ENCODE measurements at regions not wholly inside any gene's neighbourhood (a gene's known extent, or its start where the extent isn't known, plus 50 kb on each side); places are given as distances from the start of the nearest gene placed in this dataset.

DNA sequence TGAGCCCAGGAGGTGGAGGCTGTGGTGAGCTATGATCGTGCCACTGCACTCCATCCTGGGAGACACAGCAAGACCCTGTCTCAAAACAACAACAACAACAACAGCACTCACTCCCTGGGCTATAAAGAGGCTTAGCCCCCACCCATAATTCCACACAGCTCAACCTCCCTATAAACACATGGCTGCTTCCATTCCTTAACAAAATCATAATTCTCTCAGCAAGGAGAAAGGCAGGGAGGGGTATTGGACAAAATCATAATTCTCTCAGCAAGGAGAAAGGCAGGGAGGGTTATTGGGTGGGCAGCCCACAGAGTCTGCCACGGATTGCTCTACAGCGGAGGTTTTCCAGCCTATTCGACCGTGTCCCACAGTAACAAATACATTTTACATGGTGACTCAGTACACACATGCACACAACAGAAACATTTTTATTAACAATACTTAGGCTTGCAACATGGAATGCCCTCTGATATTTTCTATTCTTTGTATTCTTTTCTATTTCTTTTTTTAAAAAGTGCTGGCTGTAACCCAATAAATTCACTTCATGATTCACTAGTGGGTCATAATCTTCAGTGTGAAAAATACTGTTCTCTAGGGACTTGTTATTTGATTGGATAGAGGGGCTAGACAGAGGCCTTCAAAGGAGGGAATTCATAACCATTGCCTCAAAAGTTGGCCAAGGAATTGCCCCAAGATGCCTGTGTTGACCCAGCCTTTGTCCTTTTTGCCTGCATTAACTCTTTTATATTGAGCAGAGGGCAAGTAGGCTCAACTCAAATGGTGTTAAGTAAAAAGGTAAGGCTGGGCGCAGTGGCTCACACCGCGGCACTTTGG is 50.6 kb upstream of the ZMYND8 start:
- no peak for DNase-seq (ENCODE audit: low read depth, low spot score)

DNA sequence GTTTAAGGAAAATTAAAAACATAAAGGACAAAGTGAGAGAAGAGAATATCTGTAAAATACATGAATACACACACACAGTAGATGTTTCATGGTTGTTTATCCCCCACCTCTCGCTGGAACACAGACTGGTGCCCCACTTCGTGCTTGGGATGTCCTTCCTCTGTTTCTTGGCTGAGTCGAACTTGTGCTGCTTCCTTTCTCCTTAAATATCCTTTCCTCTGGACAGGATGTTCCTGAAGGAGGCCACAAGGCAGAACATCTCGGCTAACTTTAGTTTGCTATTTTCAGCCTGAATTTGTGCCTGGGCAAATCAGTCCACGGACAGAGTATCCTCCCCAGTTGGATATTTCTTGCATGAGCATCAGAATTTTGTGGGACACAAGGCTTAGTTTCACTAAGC is 54.7 kb upstream of the ZMYND8 start:
- no peak for DNase-seq (ENCODE audit: low read depth, low spot score)

DNA sequence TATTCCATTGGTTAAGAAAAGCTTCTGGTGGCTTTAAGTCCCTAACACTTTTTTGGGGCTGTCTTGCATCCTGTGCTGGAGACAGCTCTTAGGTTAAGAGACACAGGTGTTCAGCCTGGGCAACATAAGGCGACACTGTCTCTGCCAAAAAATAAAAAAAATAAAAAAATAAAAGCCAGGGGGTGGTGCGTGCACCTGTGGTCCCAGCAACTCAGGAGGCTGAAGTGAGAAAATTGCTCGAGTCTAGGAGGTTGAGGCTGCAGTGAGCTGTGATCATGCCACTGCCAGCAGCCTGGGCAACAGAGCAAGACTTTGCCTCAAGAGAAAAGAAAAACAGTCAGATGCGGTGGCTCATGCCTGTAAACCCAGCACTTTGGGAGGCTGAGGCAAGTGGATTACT is 55.6 kb upstream of the ZMYND8 start:
- DNase-seq (ENCODE audit: low read depth, low spot score): no peak

DNA sequence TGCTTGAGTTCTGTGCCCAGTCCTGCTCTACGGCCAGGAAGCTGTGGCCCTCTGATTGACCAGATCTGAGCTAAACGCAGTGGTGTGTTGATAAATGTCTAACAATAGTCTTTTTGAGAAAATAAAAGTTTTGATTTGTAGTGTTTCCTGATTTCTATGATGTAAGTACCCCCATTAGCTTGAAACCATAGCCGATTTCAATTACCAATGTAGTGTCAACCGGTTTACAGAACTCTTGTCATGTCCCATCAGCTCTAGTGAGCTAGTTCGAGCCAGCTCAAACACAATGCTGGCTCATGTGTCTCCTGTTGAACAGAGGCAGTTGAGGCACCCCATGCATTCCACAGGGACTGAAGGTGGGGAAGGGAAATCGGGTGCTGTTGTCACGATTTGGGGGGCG is 56.7 kb upstream of the ZMYND8 start:
- no peak for DNase-seq (ENCODE audit: low read depth, low spot score)

DNA sequence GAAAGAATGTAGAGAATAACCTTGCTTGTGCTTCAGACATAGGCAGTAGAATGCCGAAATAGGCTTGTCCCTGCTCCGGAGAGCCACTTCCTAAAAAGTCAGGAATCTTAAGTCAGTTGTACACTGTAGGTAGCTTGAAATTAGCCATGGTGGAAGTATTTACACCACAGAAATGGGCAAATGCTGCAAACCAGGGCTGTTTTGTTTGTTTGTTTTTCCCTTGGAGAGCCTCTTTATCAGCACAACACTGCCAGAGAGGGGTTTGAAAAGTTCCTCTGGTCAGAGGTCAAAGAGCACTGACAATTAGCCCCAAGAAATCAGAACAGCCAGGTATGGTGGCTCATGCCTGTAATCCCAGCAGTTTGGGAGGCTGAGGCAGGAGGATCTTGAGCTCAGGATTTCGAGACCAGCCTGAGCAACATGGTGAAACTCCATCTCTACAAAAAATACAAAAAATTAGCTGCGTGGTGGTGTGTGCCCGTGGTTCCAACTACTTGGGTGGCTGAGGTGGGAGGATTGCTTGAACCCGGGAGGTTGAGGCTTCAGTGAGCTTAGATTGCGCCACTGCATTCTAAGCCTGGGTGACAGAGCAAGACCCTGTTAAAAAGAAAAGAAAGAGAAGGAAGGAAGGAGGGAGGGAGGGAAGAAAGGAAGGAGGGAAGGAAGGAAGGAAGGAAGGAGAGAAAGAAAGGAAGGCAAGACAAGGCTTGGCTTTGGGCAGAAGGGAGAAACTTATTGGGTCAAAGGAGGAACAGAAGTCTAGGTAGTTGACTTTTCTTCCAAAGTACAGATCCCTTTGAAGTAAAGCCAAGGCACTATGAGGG is 61.0 kb upstream of the ZMYND8 start:
- DNase-seq (ENCODE audit: low read depth, low spot score): no peak

DNA sequence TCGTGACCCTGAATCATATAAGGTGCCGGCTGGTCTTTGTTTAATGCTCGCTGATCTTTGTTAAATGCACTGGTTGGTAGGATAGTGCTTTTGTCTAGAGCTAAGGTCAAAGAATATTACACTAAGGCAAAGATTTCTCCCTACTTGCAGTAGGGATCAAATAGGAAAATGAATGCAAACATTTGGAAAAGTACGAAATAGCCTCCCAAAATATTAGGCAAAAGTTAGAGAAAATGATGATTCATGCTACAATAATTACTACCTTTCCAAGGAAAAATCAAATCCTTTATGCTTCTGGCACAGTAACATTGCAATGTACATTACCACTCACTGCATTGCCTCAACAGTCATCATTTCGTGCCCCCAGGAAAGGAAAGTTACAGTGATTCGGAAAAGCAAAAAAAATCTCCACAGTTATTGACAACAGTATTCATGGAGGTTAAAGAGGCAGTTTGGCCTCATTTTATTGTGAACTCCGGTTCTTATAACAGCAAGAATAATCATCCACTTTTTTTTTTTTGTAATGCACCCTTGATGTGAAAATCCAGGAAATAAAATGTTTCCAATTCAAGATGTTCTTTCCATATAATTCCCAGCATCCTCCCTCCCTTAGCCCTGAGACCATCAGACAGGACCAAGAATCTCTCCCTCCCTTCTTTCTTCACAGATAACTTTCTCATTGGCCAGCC is 61.7 kb upstream of the ZMYND8 start:
- no peak for DNase-seq (ENCODE audit: low read depth, low spot score)

DNA sequence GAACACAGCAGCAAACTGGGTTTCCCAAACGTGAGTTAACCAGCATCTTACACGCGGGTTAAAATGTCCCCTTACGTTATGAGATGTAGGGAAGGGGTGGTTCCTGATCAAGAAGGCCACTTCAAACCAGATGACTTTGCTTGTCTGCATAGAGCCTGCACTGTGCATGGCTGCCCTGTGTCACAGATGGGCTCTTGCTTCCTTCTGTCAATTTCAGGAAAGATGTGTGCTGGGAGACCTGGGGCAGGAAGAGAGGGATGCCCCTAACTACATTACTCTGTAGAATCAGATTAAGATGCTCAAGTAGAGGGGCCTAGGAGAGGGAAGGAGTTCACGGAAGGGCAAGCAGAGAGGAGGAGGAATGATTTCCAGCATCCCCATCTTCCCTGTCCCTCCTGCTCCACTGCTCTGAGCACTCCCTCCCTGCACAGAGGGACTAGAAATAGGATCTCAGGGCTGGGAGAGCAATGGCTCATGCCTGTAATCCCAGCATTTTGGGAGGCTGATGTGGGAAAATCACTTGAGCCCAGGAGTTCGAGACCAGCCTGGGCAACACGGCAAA is 63.5 kb upstream of the ZMYND8 start:
- DNase-seq (ENCODE audit: low read depth, low spot score): no peak

DNA sequence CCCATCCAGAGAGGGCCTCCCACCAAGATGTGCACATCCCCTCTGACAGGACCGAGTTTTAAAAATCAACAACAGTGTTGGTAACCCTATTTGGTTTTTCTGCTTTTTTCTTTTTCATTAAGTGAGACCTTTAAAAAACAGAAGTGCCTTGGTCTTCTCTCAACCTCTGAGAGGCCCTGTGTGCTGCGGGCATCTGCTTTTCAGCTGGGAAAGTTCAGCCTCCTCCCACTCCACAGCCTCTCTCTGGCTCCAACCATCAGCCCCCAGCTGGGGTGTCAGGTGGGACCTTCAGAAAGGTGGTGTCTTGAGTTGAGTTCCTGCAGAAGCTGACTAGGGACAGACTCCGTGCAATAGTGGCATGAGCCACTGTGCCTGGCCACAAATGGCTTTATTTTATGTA is 64.6 kb upstream of the ZMYND8 start:
- DNase-seq (ENCODE audit: low read depth, low spot score): no peak

DNA sequence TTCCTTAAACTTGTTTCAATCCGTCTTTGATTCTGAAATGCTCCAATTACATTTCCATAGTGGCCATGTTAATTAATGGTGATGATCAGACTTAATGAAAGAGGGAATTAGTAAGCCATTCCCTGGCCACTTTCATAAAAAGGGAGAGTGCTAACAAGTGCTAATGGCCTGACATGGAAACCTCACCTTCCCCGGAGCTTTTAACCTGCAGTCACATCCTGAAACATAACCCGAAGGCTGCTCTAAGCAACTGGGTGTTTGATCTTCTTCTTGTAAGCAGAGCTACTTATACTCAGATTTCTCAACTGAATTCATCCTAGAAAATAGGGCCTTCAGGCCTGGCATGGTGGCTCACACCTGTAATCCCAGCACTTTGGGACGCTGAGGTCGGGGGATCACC is 67.1 kb upstream of the ZMYND8 start:
- no peak for DNase-seq (ENCODE audit: low read depth, low spot score)

DNA sequence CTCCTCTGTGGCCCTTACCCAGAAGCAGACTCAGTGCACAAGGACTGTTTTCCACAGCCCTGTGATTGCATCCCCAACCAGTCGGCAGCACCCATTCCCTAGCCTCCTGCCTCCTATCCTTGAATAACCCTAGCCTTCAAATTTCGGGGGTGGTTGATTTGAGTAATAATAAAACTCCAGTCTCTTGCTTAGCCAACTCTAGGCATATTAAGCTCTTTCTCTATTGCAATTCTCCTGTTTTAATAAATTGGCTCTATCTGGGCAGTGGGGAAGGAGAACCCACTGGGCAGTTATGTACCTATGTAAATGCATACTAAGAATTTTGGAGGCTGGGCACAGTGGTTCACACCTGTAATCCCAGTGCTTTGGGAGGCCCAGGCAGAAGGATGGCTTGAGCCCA is 70.6 kb upstream of the ZMYND8 start:
- DNase-seq (ENCODE audit: low read depth, low spot score): no peak

DNA sequence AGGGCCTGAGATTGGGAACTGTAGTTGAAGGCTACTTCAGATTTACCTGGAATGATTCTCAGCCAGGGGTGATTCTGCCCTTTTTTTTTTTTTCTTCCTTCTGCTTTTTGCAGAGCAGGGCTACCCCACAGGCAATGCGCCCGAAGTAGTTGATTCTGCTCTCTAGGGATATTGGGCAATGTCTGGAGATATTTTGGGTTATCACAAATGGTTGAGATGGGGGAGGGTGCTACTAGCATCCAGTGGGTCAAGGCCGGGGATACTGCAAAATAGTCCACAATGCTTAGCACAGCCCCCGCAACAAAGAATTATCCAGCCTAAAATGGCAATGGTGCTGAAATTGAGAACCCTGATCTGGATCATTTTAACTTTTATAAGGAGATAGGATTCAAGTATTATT is 71.2 kb upstream of the ZMYND8 start:
- DNase-seq (ENCODE audit: low read depth, low spot score): no peak

DNA sequence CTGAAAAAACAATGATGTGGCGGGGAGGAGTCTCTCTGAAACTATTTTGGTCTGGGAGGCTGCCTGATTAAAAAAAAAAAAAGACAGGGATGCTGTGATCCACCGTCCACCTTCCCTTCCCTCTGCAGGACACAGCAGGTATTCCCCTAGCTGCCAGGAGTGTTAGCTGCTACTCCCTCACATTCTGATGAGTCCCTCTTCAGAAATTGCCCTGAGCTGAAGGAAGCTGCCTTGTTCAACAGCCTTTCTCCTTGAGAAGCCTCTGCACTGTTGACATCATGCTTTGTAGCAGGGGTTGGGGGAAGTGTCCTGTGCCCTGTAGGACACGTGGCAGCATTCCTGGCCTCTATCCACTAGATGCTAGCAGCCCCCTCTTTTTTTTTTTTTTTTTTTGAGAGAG is 71.7 kb upstream of the ZMYND8 start:
- DNase-seq (ENCODE audit: low read depth, low spot score): no peak

DNA sequence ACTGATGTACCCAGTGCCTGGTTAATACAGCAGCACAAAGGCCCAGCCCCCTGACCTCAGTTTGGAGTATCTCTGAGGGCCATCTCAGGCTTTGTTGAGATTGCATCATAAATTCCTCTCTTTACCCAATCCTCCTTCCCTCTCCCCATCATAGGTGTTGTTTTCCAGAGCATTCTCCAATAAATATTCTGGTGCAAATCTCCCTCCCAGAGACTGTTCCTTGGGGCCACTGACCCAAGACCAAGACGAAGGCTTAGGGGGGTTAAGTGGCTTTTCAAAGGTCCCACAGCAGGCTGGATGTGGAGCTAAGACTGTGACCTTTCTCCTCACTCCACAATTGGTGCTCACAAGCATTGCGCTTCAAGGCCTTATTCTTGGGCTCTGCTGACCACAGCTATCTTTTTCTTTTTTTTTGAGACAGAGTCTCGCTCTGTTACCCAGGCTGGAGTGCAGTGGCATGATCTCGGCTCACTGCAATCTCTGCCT is 72.4 kb upstream of the ZMYND8 start:
- DNase-seq (ENCODE audit: low read depth, low spot score): no peak

DNA sequence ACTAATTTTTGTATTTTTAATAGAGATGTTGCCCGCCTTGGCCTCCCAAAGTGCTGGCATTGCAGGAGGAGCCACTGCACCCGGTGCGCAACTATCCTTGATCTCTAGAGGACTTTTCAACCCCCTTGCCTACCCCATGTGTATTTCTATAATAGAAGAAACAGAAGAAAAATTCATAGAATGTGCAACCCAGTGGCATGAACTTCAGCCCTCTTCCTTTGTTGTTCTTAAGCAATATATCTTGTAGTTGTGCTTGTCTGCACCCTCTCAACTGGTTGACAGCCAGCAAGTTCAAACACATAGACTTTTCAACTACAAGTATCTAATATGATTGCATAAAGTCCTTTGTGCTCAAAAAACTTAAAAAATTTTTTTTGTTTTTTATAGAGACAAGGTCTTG is 72.3 kb upstream of the NCOA3 start:
- no peak for DNase-seq (ENCODE audit: low read depth, low spot score)

DNA sequence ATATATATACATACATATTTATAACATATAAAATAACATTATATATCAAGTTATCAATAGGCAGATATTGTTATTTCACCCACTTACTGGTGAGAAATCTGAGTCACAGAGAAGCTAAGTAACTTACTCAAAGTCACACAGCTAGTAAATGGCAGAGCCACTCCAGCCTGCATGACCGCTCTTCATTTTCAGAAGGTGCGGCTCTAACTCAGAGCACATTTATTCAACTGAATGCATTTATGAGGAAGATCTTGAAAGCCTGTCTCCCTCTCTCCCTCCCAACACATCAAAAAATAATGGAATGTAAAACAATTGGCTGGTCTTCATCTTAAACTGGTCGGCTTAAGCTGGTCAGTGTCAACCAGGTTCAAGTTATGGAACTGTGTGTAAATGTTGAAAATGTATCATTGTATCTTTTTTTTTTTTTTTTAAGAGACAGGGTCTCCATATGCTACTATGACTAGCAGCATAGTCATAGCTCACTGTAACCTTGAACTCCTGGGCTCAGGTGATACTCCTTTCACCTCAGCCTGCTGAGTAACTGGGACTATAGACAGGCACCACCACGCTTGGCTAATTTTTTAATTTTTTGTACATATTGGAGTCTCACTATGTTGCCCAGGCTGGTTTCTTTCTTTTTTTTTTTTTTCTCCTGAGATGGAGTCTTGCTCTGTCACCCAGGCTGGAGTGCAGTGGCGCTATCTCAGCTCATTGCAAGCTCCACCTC is 70.7 kb upstream of the NCOA3 start:
- no peak for DNase-seq (ENCODE audit: low read depth, low spot score)

DNA sequence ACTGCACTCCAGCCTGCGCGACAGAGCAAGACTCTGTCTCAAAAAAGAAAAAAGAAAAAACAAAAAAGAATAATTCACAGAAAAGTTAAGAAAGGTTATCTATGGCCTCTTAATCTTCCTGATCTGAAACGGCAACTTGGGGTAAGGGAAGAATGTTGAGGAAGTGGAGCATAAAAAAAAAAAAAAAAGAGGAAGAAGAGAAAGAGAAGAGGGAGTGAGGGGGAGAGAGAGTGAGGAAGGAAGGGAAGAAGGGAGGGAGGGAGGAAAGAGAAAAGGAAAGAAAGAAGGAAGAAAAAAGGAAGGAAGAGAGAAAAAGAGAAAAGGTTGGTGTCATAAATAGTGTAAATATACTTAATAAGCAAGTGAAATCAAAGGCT is 68.9 kb upstream of the NCOA3 start:
- no peak for DNase-seq (ENCODE audit: low read depth, low spot score)

DNA sequence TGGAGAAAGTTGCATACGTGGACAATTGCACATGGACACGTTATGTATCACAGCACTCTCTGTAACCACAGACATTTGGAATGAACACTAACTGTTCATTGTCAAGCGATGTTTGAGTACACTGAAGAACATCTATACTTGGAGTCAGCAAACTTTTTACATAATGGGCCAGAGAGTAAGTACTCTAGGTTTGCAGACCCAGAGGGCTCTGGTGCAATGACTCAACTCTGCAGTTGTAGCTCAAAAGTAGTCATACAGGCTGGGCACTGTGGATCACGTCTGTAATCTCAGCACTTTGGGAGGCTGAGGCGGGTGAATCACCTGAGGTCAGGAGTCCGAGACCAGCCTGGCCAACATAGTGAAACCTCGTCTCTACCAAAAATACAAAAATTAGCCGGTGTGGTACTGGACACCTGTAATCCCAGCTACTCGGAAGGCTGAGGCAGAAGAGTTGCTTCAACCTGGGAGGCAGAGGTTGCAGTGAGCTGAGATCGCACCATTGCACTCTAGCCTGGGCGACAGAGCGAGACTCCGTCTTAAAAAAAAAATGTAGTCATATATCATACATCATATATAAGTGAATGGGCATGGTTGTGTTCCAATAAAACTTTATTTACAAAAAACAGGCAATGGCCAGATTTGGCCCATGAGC is 67.4 kb upstream of the NCOA3 start:
- peak; percentile 46 for DNase-seq (ENCODE audit: low read depth, low spot score)

DNA sequence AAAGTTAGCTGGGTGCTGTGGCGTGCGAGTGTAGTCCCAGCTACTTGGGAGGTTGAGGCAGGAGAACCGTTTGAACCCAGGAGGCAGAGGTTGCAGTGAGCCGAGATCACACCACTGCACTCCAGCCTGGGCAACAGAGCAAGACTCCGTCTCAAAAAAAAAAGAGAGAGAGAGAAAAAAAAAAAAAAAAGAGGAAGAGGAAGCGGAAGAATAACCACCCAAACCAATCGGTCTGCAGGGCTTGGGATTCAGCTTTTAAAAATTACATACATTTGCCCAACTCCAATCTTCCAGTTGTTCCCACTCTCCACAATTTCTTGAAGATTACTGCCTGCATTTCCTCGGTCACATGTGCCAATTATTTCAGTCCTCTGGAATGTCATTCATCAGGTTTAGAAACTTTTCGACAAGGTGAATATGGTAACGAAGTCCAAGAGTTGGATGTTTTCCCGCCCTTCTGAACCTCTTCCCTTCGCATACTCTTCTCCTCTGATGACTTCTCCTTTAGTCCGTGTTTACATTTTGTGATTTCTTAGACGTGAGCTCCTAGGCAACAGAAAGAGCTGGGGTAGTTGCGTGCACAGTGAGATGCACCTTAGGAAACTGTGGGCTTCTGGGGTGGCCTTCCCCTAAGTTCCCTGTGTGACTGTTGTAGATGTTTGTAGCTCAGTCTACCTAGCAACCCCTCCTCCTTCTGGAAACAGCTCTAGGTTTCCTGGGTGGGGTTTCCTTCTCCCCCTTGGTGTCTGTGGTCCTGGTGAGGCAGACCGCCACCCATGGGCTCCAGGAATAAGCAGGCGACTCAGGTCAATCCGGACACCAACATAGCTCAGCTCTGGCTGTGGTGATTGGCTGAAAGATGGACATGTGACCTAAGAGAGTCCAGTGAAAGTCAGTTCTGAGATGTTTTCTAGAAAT is 63.0 kb upstream of the NCOA3 start:
- peak; percentile 39 for DNase-seq (ENCODE audit: low read depth, low spot score)

DNA sequence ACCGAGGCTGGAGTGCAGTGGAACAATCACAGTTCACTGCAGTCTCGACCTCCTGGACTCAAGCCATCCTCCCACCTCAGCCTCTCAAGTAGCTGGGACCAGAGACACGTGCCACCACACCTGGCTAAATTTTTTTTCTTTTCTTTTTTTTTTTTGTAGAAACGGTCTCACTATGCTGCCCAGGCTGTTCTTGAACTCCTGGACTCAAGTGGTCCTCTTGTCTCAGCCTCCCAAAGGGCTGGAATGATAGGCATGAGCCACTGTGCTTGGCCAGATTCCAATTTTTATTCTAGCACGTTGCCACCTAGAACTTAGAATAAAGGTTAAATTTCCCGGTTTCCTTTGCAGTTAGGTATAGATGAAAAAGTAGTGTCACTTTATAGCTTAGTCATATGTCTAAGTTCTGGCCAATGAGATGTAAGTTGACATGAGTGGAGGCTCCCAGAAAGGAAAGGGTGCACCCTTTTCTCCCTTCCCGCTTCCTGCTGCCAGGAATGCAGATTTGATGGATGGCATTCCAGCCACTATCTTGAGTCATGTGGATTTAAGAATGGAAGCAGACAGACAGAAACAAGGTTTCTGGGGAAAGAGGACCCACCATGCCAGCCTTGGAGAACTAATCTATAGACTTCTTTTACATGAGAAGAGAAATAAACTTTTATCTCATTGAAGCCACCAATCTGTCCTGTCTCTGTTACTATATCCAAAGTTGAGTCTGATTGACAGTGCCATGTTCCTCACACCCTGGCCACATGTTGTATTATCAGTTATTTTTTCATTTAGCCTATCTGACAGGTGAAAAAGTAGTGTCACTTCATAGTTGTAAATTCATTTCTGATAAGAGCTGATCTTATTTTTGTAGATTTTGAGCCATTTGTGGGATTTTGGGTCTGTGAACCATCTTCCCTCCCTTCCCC is 60.6 kb upstream of the NCOA3 start:
- peak; percentile 49 for DNase-seq (ENCODE audit: low read depth, low spot score)
